OCI-LY7 (cell line): ENCODE measurements at regions not wholly inside any gene's neighbourhood (a gene's known extent, or its start where the extent isn't known, plus 50 kb on each side); places are given as distances from the start of the nearest gene placed in this dataset.
"Not testable (repeated sequence)": the region's sequence is repeated elsewhere in the genome, so short reads cannot be mapped to it uniquely, and the experiment has no call there.

Experiments used
- BruUV-seq: library from RNA; stranded (reverse); fragments of 400-500 nt; replicated peaks from 2 replicates; lab custom pipeline; 2021; lab: Mats Ljungman, UMichigan
- CTCF ChIA-PET: fragments of 300-600 bp; sonication (Branson Sonifier 250); formaldehyde crosslinking; loops from one replicate; lab custom pipeline; 2022; ENCODE audit warnings: antibody characterized with exemption; ENCODE audit not compliant: unreplicated experiment; lab: Charles Lee
- POLR2A ChIA-PET: fragments of 300-600 bp; sonication (Branson Sonifier 250); formaldehyde crosslinking; loops from one replicate; lab custom pipeline; 2022; ENCODE audit warnings: antibody characterized with exemption; lab: Charles Lee
- DNase-seq: peaks from one replicate; pipeline ENCODE4 v3.0.0-alpha.2; 2015; ENCODE audit warnings: low spot score
- H2AFZ ChIP-seq: fragments of 200-600 bp; sonication (generic), shearing (Covaris generic); 2 replicates; pipeline ENCODE4 v1.6.1; 2014; ENCODE audit warnings: mild to moderate bottlenecking, antibody characterized with exemption, low read length, moderate library complexity
- H3K27ac ChIP-seq: fragments of 200-600 bp; sonication (generic); 2 replicates; pipeline ENCODE4 v1.5.1; 2014; ENCODE audit warnings: mixed run types, low read depth, mild to moderate bottlenecking, moderate library complexity, low read length, inconsistent platforms; ENCODE audit not compliant: poor library complexity, severe bottlenecking
- H3K36me3 ChIP-seq: fragments of 200-600 bp; sonication (generic); 2 replicates; pipeline ENCODE4 v1.6.1; 2014; ENCODE audit warnings: mild to moderate bottlenecking, antibody characterized with exemption, low read length, moderate library complexity, mixed read lengths; ENCODE audit not compliant: insufficient read depth
- H3K4me1 ChIP-seq: fragments of 200-600 bp; sonication (generic); 2 replicates; pipeline ENCODE4 v1.5.1; 2014; ENCODE audit warnings: mild to moderate bottlenecking, low read length; ENCODE audit not compliant: insufficient read depth, poor library complexity, severe bottlenecking
- H3K4me2 ChIP-seq: fragments of 200-600 bp; sonication (generic); 2 replicates; pipeline ENCODE4 v1.6.1; 2014; ENCODE audit warnings: mild to moderate bottlenecking, low read length
- H3K4me3 ChIP-seq: fragments of 200-600 bp; sonication (generic); 2 replicates; pipeline ENCODE4 v1.5.1; 2014; ENCODE audit warnings: mild to moderate bottlenecking, low read depth, low read length; ENCODE audit not compliant: poor library complexity, severe bottlenecking
- H3K79me2 ChIP-seq: fragments of 200-600 bp; sonication (generic); 2 replicates; pipeline ENCODE4 v1.6.1; 2016; ENCODE audit warnings: low read depth, mild to moderate bottlenecking, low read length, moderate library complexity, mixed read lengths; ENCODE audit not compliant: insufficient read depth
- H3K9me2 ChIP-seq: fragments of 200-600 bp; sonication (generic); 2 replicates; pipeline ENCODE4 v1.6.1; 2016; ENCODE audit warnings: mild to moderate bottlenecking, low read length, mixed read lengths; ENCODE audit not compliant: insufficient read depth
- H3K9me3 ChIP-seq: fragments of 200-600 bp; sonication (generic); 2 replicates; pipeline ENCODE4 v1.6.1; 2014; ENCODE audit warnings: mild to moderate bottlenecking, mixed run types, low read length, mixed read lengths
- H4K20me1 ChIP-seq: fragments of 200-600 bp; sonication (generic); 2 replicates; pipeline ENCODE4 v1.6.1; 2014; ENCODE audit warnings: mild to moderate bottlenecking, antibody characterized with exemption, low read length, moderate library complexity, mixed read lengths; ENCODE audit not compliant: insufficient read depth
- CTCF ChIP-seq: fragments of 200-600 bp; sonication (generic); conservative IDR thresholded peaks from 2 replicates; pipeline ENCODE4 v1.5.1; 2014; ENCODE audit warnings: mild to moderate bottlenecking, antibody characterized with exemption, low read length, moderate library complexity, mixed read lengths
- EZH2phosphoT487 ChIP-seq: fragments of 200-600 bp; sonication (generic); IDR thresholded peaks from 2 replicates; pipeline ENCODE4 v1.6.1; 2018; ENCODE audit warnings: low read depth, borderline replicate concordance, mild to moderate bottlenecking, mixed run types, antibody characterized with exemption, low read length, moderate library complexity, mixed read lengths
- intact Hi-C: fragments of 100-400 bp; cut with micrococcal nuclease; formaldehyde crosslinking; loops from one replicate; pipeline ENCODE4 v1.10.0; 2022; ENCODE audit not compliant: unreplicated experiment

GRCh38 chr7:155938129-155938528 lies 125.9 kb upstream of the SHH start:
- CTCF ChIA-PET, result no interaction called here
- no peaks in the 10 kb centered on the region for H3K36me3 ChIP-seq
- BruUV-seq, result no TSS peak

GRCh38 chr7:155935726-155936125 lies 123.5 kb upstream of the SHH start:
- Histone ChIP-seq H3K27ac (no peak overlapping the region), H3K4me1 (no peaks in the 10 kb centered on the region), H3K36me3 (no peaks in the 10 kb centered on the region), H3K4me2 (no peak overlapping the region), H2AFZ (no peak overlapping the region), H3K79me2 (no peaks in the 10 kb centered on the region), H4K20me1 (no peaks in the 10 kb centered on the region), H3K9me2 (no peaks in the 10 kb centered on the region), H3K4me3 (no peak overlapping the region), H3K9me3 (no peaks in the 10 kb centered on the region; the same call in 1 of the 2 replicates)
- DNase-seq, result no peak
- CTCF ChIA-PET, result interaction anchor here (0.5 kb wide), 1 partner anchor 1545 kb away, joined by 3 read pairs; no protein-coding TSS in a partner anchor
- POLR2A ChIA-PET, result no interaction called here
- TF ChIP-seq EZH2phosphoT487, result no peak
- no peak for TF ChIP-seq CTCF
- intact Hi-C loops, result no loop called here
- BruUV-seq, result no TSS peak

More at GRCh38 chr7:155938129-155938528, 125.9 kb upstream of the SHH start:
- Histone ChIP-seq H3K4me1 (no peaks in the 10 kb centered on the region), H4K20me1 (no peaks in the 10 kb centered on the region), H3K79me2 (no peaks in the 10 kb centered on the region), H2AFZ (no peak overlapping the region), H3K9me2 (no peaks in the 10 kb centered on the region), H3K4me3 (no peak overlapping the region), H3K27ac (no peak overlapping the region), H3K9me3 (no peaks in the 10 kb centered on the region; the same call in 1 of the 2 replicates), H3K4me2 (no peak overlapping the region)
- TF ChIP-seq CTCF (no peak), EZH2phosphoT487 (no peak)
- DNase-seq, result no peak
- intact Hi-C loops, result no loop called here
- POLR2A ChIA-PET, result interaction anchor here (0.9 kb wide), 1 partner anchor 631 kb away, joined by 3 read pairs; no protein-coding TSS in a partner anchor

- Histone ChIP-seq H4K20me1 (no peaks in the 10 kb centered on the region), H3K79me2 (no peaks in the 10 kb centered on the region), H3K4me3 (no peak overlapping the region), H3K4me2 (no peak overlapping the region), H3K9me2 (no peaks in the 10 kb centered on the region), H3K36me3 (no peaks in the 10 kb centered on the region), H3K27ac (no peak overlapping the region), H3K9me3 (no peaks in the 10 kb centered on the region; the same call in 1 of the 2 replicates), H2AFZ (no peak overlapping the region), H3K4me1 (no peaks in the 10 kb centered on the region)
- POLR2A ChIA-PET, result no interaction called here
- DNase-seq, result no peak
- BruUV-seq, result no TSS peak
- intact Hi-C loops, result no loop called here
- CTCF ChIA-PET, result interaction anchor here (0.5 kb wide), 1 partner anchor 1546 kb away, joined by 3 read pairs; no protein-coding TSS in a partner anchor
- TF ChIP-seq EZH2phosphoT487 (no peak), CTCF (no peak)
Measured at GRCh38 chr7:155935005-155935557, 122.8 kb upstream of the SHH start.

- H3K4me1 ChIP-seq, H3K4me2 ChIP-seq, H3K4me3 ChIP-seq, H3K36me3 ChIP-seq, intact Hi-C loops, H2AFZ ChIP-seq, H3K27ac ChIP-seq, H3K79me2 ChIP-seq, H3K9me2 ChIP-seq, CTCF ChIA-PET, H3K9me3 ChIP-seq, BruUV-seq, H4K20me1 ChIP-seq, DNase-seq, POLR2A ChIA-PET: not testable (repeated sequence)
Measured at GRCh38 chr7:155932324-155932723, 120.1 kb upstream of the SHH start.
